NOMO-1 treated with dmso at 0.1 percent for 144 hours (cell line): ENCODE measurements at regions not wholly inside any gene's neighbourhood (a gene's known extent, or its start where the extent isn't known, plus 50 kb on each side); places are given as distances from the start of the nearest gene placed in this dataset.
"Not testable (repeated sequence)": the region's sequence is repeated elsewhere in the genome, so short reads cannot be mapped to it uniquely, and the experiment has no call there.

Experiments used
- DNase-seq: peaks from one replicate; lab custom pipeline; 2025; ENCODE audit not compliant: unreplicated experiment; lab: John Stamatoyannopoulos, UW

- DNase-seq: no peak
Observed at GRCh38 chr6:141123049-141123448, 1009.7 kb upstream of the GJE1 start.

GRCh38 chr6:141118991-141119390, 1013.7 kb upstream of the GJE1 start:
- DNase-seq: no peak

- DNase-seq: no peak
Observed at GRCh38 chr6:141117874-141118273, 1014.9 kb upstream of the GJE1 start.

- no peak for DNase-seq
Observed at GRCh38 chr6:141110481-141110880, 1022.2 kb upstream of the GJE1 start.

- DNase-seq: no peak
Observed at GRCh38 chr6:141107591-141108160, 1025.0 kb upstream of the GJE1 start.

GRCh38 chr6:141105481-141105880, 1027.2 kb upstream of the GJE1 start:
- DNase-seq: no peak

- DNase-seq: no peak
Observed at GRCh38 chr6:141103246-141103645, 1029.5 kb upstream of the GJE1 start.

- no peak for DNase-seq
Observed at GRCh38 chr6:141097471-141097870, 1035.3 kb upstream of the GJE1 start.

- no peak for DNase-seq
Observed at GRCh38 chr6:141095308-141095707, 1037.4 kb upstream of the GJE1 start.

- DNase-seq: no peak
Observed at GRCh38 chr6:141088171-141088570, 1044.6 kb upstream of the GJE1 start.

- no peak for DNase-seq
Observed at GRCh38 chr6:141077355-141078333, 1055.1 kb upstream of the GJE1 start.

- DNase-seq: no peak
Observed at GRCh38 chr6:141057761-141058160, 1075.0 kb upstream of the GJE1 start.

GRCh38 chr6:141056945-141057625, 1075.6 kb upstream of the GJE1 start:
- DNase-seq: no peak

GRCh38 chr6:141050471-141050870, 1082.3 kb upstream of the GJE1 start:
- DNase-seq: no peak

GRCh38 chr6:141048451-141048850, 1084.3 kb upstream of the GJE1 start:
- no peak for DNase-seq

GRCh38 chr6:141046496-141046895, 1086.2 kb upstream of the GJE1 start:
- not testable (repeated sequence) for DNase-seq

GRCh38 chr6:141041596-141042087, 1091.1 kb upstream of the GJE1 start:
- no peak for DNase-seq

- DNase-seq: no peak
Observed at GRCh38 chr6:141035312-141036200, 1097.2 kb upstream of the GJE1 start.

- no peak for DNase-seq
Observed at GRCh38 chr6:141033101-141033500, 1099.6 kb upstream of the GJE1 start.

- no peak for DNase-seq
Observed at GRCh38 chr6:141029908-141030307, 1102.8 kb upstream of the GJE1 start.
